CD4-positive, CD25-positive, alpha-beta regulatory T cell (primary cell): ENCODE measurements at regions not wholly inside any gene's neighbourhood (a gene's known extent, or its start where the extent isn't known, plus 50 kb on each side); places are given as distances from the start of the nearest gene placed in this dataset.

Experiments
- ATAC-seq, 2 donors: fragments of 150-1000 bp; cut with Tn5 transposase; one replicate each; pipeline ENCODE4 v1.10.0; 2021; ENCODE audit warnings: low read depth in 2 of 2, moderate number of reproducible peaks in 2 of 2, moderate library complexity in 1 of 2
- DNase-seq, 3 donors: peaks; one replicate each; pipeline versions ENCODE4 v3.0.0 to v3.0.0-alpha.2; 2012 to 2022; ENCODE audit warnings: mixed read lengths in 1 of 3
- H3K27ac ChIP-seq: one replicate; pipeline ENCODE4 v1.7.0; 2013; ENCODE audit warnings: mild to moderate bottlenecking, low read length; ENCODE audit not compliant: insufficient read depth, poor library complexity, severe bottlenecking
- H3K27me3 ChIP-seq: one replicate; pipeline ENCODE4 v1.7.0; 2013; ENCODE audit warnings: low read length; ENCODE audit not compliant: control insufficient read depth, insufficient read depth
- H3K36me3 ChIP-seq: one replicate; pipeline ENCODE4 v1.7.0; 2013; ENCODE audit warnings: mild to moderate bottlenecking, low read length, moderate library complexity; ENCODE audit not compliant: control insufficient read depth, insufficient read depth
- H3K4me1 ChIP-seq: 2 replicates; pipeline ENCODE4 v1.7.0; 2013; ENCODE audit warnings: mild to moderate bottlenecking, low read length; ENCODE audit not compliant: insufficient read depth, control insufficient read depth, poor library complexity, severe bottlenecking
- H3K4me3 ChIP-seq: one replicate; pipeline ENCODE4 v1.7.0; 2013; ENCODE audit warnings: low read depth, mild to moderate bottlenecking, low read length, moderate library complexity
- H3K9me3 ChIP-seq, 2 experiments: 1 replicate in 1 of 2; 2 replicates in 1 of 2; pipeline ENCODE4 v1.7.0; 2013; ENCODE audit warnings: low read length in 2 of 2, mild to moderate bottlenecking in 1 of 2, moderate library complexity in 1 of 2; ENCODE audit not compliant: control insufficient read depth in 2 of 2
- H3K27ac Mint-ChIP-seq, 3 donors: one replicate each; pipeline ENCODE4 v1.8.0; 2020 to 2022; ENCODE audit warnings: mild to moderate bottlenecking in 3 of 3, mixed read lengths in 3 of 3, moderate library complexity in 2 of 3
- H3K27me3 Mint-ChIP-seq: one replicate; pipeline ENCODE4 v1.8.0; 2022; ENCODE audit warnings: mild to moderate bottlenecking, mixed read lengths
- H3K36me3 Mint-ChIP-seq: one replicate; pipeline ENCODE4 v1.8.0; 2020; ENCODE audit warnings: mixed read lengths
- H3K4me1 Mint-ChIP-seq, 4 donors: one replicate each; pipeline ENCODE4 v1.8.0; 2020 to 2022; ENCODE audit warnings: mixed read lengths in 4 of 4, mild to moderate bottlenecking in 1 of 4
- H3K4me3 Mint-ChIP-seq, 4 donors: one replicate each; pipeline ENCODE4 v1.8.0; 2020 to 2022; ENCODE audit warnings: mild to moderate bottlenecking in 4 of 4, mixed read lengths in 4 of 4, moderate library complexity in 3 of 4
- H3K9me3 Mint-ChIP-seq, 7 donors: one replicate each; pipeline ENCODE4 v1.8.0; 2020 to 2022; ENCODE audit warnings: mixed read lengths in 7 of 7, mild to moderate bottlenecking in 3 of 7, moderate library complexity in 2 of 7

- no peaks in the 10 kb centered on the region for H3K9me3 ChIP-seq
- no peak overlapping the region for H3K4me3 ChIP-seq
- H3K4me1 Mint-ChIP-seq = no peaks in the 10 kb centered on the region
- no peaks in the 10 kb centered on the region for H3K36me3 Mint-ChIP-seq
- no peak for ATAC-seq
- no peaks in the 10 kb centered on the region for H3K27me3 Mint-ChIP-seq
- H3K27ac Mint-ChIP-seq = no peak overlapping the region
- no peaks in the 10 kb centered on the region for H3K27me3 ChIP-seq
- H3K9me3 Mint-ChIP-seq = peaks cover 0 to 7% (median 0%) of the 10 kb centered on the region in 7 donors
- H3K4me3 Mint-ChIP-seq = no peak overlapping the region
- no peak for DNase-seq
- no peaks in the 10 kb centered on the region for H3K36me3 ChIP-seq
- no peak overlapping the region for H3K27ac ChIP-seq
- H3K4me1 ChIP-seq = no peaks in the 10 kb centered on the region
Observed at GRCh38 chr2:107405261-107405660, 421.4 kb upstream of the RGPD4 start.

- Histone ChIP-seq H3K4me1 (no peaks in the 10 kb centered on the region), H3K27ac (no peak overlapping the region), H3K36me3 (no peaks in the 10 kb centered on the region), H3K9me3 (no peaks in the 10 kb centered on the region), H3K4me3 (no peak overlapping the region), H3K27me3 (no peaks in the 10 kb centered on the region)
- DNase-seq = no peak
- no peaks in the 10 kb centered on the region for H3K27me3 Mint-ChIP-seq
- no peak overlapping the region for H3K27ac Mint-ChIP-seq
- no peaks in the 10 kb centered on the region for H3K36me3 Mint-ChIP-seq
- peaks cover 0 to 6% (median 0%) of the 10 kb centered on the region in 7 donors for H3K9me3 Mint-ChIP-seq
- H3K4me1 Mint-ChIP-seq = no peaks in the 10 kb centered on the region
- no peak overlapping the region for H3K4me3 Mint-ChIP-seq
- ATAC-seq = no peak
Observed at GRCh38 chr2:107407017-107407416, 419.7 kb upstream of the RGPD4 start.

- H3K9me3 Mint-ChIP-seq = peaks cover 0 to 6% (median 0%) of the 10 kb centered on the region in 7 donors
- no peak overlapping the region for H3K4me3 Mint-ChIP-seq
- H3K36me3 Mint-ChIP-seq = no peaks in the 10 kb centered on the region
- no peaks in the 10 kb centered on the region for H3K27me3 ChIP-seq
- no peaks in the 10 kb centered on the region for H3K4me1 ChIP-seq
- H3K27ac ChIP-seq = no peak overlapping the region
- no peaks in the 10 kb centered on the region for H3K9me3 ChIP-seq
- H3K4me3 ChIP-seq = no peak overlapping the region
- ATAC-seq (no peak), DNase-seq (no peak)
- no peaks in the 10 kb centered on the region for H3K4me1 Mint-ChIP-seq
- no peaks in the 10 kb centered on the region for H3K27me3 Mint-ChIP-seq
- H3K36me3 ChIP-seq = no peaks in the 10 kb centered on the region
- no peak overlapping the region for H3K27ac Mint-ChIP-seq
Observed at GRCh38 chr2:107407974-107408373, 418.7 kb upstream of the RGPD4 start.

GRCh38 chr2:107411267-107411666, 415.4 kb upstream of the RGPD4 start:
- Histone ChIP-seq H3K4me1 (no peaks in the 10 kb centered on the region), H3K36me3 (no peaks in the 10 kb centered on the region), H3K9me3 (no peaks in the 10 kb centered on the region), H3K27ac (no peak overlapping the region), H3K4me3 (no peak overlapping the region), H3K27me3 (no peaks in the 10 kb centered on the region)
- Mint-ChIP-seq H3K27me3 (no peaks in the 10 kb centered on the region), H3K9me3 (peaks cover 0 to 4% (median 0%) of the 10 kb centered on the region in 7 donors), H3K36me3 (no peaks in the 10 kb centered on the region), H3K4me3 (no peak overlapping the region), H3K27ac (no peak overlapping the region), H3K4me1 (no peaks in the 10 kb centered on the region)
- DNase-seq = no peak
- ATAC-seq = no peak

- H3K36me3 Mint-ChIP-seq = no peaks in the 10 kb centered on the region
- DNase-seq = no peak
- Histone ChIP-seq H3K36me3 (no peaks in the 10 kb centered on the region), H3K27me3 (no peaks in the 10 kb centered on the region), H3K4me1 (no peaks in the 10 kb centered on the region), H3K4me3 (no peak overlapping the region), H3K9me3 (no peaks in the 10 kb centered on the region), H3K27ac (no peak overlapping the region)
- H3K27ac Mint-ChIP-seq = no peak overlapping the region
- no peak for ATAC-seq
- H3K9me3 Mint-ChIP-seq = peaks cover 0 to 8% (median 0%) of the 10 kb centered on the region in 7 donors
- H3K27me3 Mint-ChIP-seq = no peaks in the 10 kb centered on the region
- no peak overlapping the region for H3K4me3 Mint-ChIP-seq
- no peaks in the 10 kb centered on the region for H3K4me1 Mint-ChIP-seq
Observed at GRCh38 chr2:107412209-107412904, 414.3 kb upstream of the RGPD4 start.

- H3K9me3 Mint-ChIP-seq = peaks cover 0 to 7% (median 0%) of the 10 kb centered on the region in 7 donors
- Histone ChIP-seq H3K9me3 (no peaks in the 10 kb centered on the region), H3K4me1 (no peaks in the 10 kb centered on the region), H3K36me3 (no peaks in the 10 kb centered on the region), H3K27me3 (no peaks in the 10 kb centered on the region), H3K4me3 (no peak overlapping the region), H3K27ac (no peak overlapping the region)
- DNase-seq = no peak
- no peak for ATAC-seq
- H3K27me3 Mint-ChIP-seq = no peaks in the 10 kb centered on the region
- H3K27ac Mint-ChIP-seq = no peak overlapping the region
- H3K4me1 Mint-ChIP-seq = no peaks in the 10 kb centered on the region
- no peak overlapping the region for H3K4me3 Mint-ChIP-seq
- no peaks in the 10 kb centered on the region for H3K36me3 Mint-ChIP-seq
Observed at GRCh38 chr2:107412981-107413380, 413.7 kb upstream of the RGPD4 start.

- Histone ChIP-seq H3K9me3 (no peaks in the 10 kb centered on the region), H3K36me3 (no peaks in the 10 kb centered on the region), H3K27me3 (no peaks in the 10 kb centered on the region), H3K4me1 (no peaks in the 10 kb centered on the region), H3K4me3 (no peak overlapping the region), H3K27ac (no peak overlapping the region)
- Mint-ChIP-seq H3K27ac (no peak overlapping the region), H3K4me1 (no peaks in the 10 kb centered on the region), H3K36me3 (no peaks in the 10 kb centered on the region), H3K4me3 (no peak overlapping the region), H3K27me3 (no peaks in the 10 kb centered on the region), H3K9me3 (peaks cover 0 to 7% (median 0%) of the 10 kb centered on the region in 7 donors)
- DNase-seq (no peak), ATAC-seq (no peak)
Observed at GRCh38 chr2:107414376-107414775, 412.3 kb upstream of the RGPD4 start.

GRCh38 chr2:107418708-107419107, 408.0 kb upstream of the RGPD4 start:
- no peaks in the 10 kb centered on the region for H3K27me3 ChIP-seq
- no peaks in the 10 kb centered on the region for H3K4me1 Mint-ChIP-seq

More at GRCh38 chr2:107418708-107419107, 408.0 kb upstream of the RGPD4 start:
- Mint-ChIP-seq H3K27me3 (no peaks in the 10 kb centered on the region), H3K27ac (no peak overlapping the region), H3K36me3 (no peaks in the 10 kb centered on the region), H3K4me3 (no peak overlapping the region), H3K9me3 (peaks cover 0 to 7% (median 4%) of the 10 kb centered on the region in 7 donors)
- ATAC-seq = no peak
- no peak for DNase-seq
- no peaks in the 10 kb centered on the region for H3K36me3 ChIP-seq
- no peak overlapping the region for H3K27ac ChIP-seq
- H3K4me3 ChIP-seq = no peak overlapping the region
- no peaks in the 10 kb centered on the region for H3K9me3 ChIP-seq
- no peaks in the 10 kb centered on the region for H3K4me1 ChIP-seq
